Lower leg skin (tissue), 3 donors: ENCODE measurements at regions not wholly inside any gene's neighbourhood (a gene's known extent, or its start where the extent isn't known, plus 50 kb on each side); places are given as distances from the start of the nearest gene placed in this dataset.

Experiments
- POLR2A ChIP-seq, 2 donors: fragments of 450-650 bp; IDR thresholded peaks; one replicate each; pipeline ENCODE4 v1.6.1; 2016 to 2017; ENCODE audit warnings: antibody characterized with exemption in 2 of 2, mild to moderate bottlenecking in 1 of 2, moderate library complexity in 1 of 2
- TF ChIP-seq, protein P1 (sequence below), 3 donors: fragments of 450-650 bp; IDR thresholded peaks; one replicate each; pipeline ENCODE4 v1.5.1; 2016; ENCODE audit warnings: antibody characterized with exemption in 3 of 3, mild to moderate bottlenecking in 3 of 3, moderate library complexity in 2 of 3

GRCh38 chr12:46506198-46506597, 133.6 kb upstream of the SLC38A2 start:
- TF ChIP-seq, protein P1, sequence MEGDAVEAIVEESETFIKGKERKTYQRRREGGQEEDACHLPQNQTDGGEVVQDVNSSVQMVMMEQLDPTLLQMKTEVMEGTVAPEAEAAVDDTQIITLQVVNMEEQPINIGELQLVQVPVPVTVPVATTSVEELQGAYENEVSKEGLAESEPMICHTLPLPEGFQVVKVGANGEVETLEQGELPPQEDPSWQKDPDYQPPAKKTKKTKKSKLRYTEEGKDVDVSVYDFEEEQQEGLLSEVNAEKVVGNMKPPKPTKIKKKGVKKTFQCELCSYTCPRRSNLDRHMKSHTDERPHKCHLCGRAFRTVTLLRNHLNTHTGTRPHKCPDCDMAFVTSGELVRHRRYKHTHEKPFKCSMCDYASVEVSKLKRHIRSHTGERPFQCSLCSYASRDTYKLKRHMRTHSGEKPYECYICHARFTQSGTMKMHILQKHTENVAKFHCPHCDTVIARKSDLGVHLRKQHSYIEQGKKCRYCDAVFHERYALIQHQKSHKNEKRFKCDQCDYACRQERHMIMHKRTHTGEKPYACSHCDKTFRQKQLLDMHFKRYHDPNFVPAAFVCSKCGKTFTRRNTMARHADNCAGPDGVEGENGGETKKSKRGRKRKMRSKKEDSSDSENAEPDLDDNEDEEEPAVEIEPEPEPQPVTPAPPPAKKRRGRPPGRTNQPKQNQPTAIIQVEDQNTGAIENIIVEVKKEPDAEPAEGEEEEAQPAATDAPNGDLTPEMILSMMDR (IDR thresholded peaks at IDR 0.05), result no peak
- no peak for TF ChIP-seq POLR2A (IDR thresholded peaks at IDR 0.05)
